ENCODE measurements at regions not wholly inside any gene's neighbourhood (a gene's known extent, or its start where the extent isn't known, plus 50 kb on each side); places are given as distances from the start of the nearest gene placed in this dataset.
"Not testable (repeated sequence)": the region's sequence is repeated elsewhere in the genome, so short reads cannot be mapped to it uniquely, and the experiment has no call there.

GRCh38 chr1:144322598-144322997 is 50.8 kb downstream of the PPIAL4E start:
- H3K4me1 ChIP-seq (ENCODE audit: insufficient read depth, low read length); H3K27me3 Mint-ChIP-seq; H3K4me3 Mint-ChIP-seq; H3K9me3 Mint-ChIP-seq; POLR2A ChIA-PET (ENCODE audit: partially characterized antibody); H3K27ac Mint-ChIP-seq; H3K36me3 ChIP-seq (ENCODE audit: insufficient read depth, low read length); intact Hi-C loops (cut with micrococcal nuclease); H3K4me1 Mint-ChIP-seq; H3K27ac ChIP-seq (ENCODE audit: low read depth, low read length); H3K4me3 ChIP-seq (ENCODE audit: low read length in 2 of 2); CTCF ChIA-PET (ENCODE audit: partially characterized antibody); H3K27me3 ChIP-seq (ENCODE audit: insufficient read depth, low read length); H3K36me3 Mint-ChIP-seq; H3K9me3 ChIP-seq (ENCODE audit: control insufficient read depth in 1 of 2, low read length in 2 of 2): not testable (repeated sequence)
- DNase-seq, result peak in 2 of 5 donors; percentile 0 to 13
